Progenitor cell of endocrine pancreas (in vitro differentiated cells): ENCODE measurements at regions not wholly inside any gene's neighbourhood (a gene's known extent, or its start where the extent isn't known, plus 50 kb on each side); places are given as distances from the start of the nearest gene placed in this dataset.

Experiments used
- DNase-seq: peaks from one replicate; pipeline ENCODE4 v3.0.0; 2021; ENCODE audit warnings: low spot score; ENCODE audit not compliant: unreplicated experiment
- H3K27ac Mint-ChIP-seq: 2 replicates; pipeline ENCODE4 v1.8.0; 2021; ENCODE audit warnings: mild to moderate bottlenecking, moderate library complexity, mixed read lengths
- H3K27me3 Mint-ChIP-seq: 2 replicates; pipeline ENCODE4 v1.8.0; 2021; ENCODE audit warnings: mixed read lengths
- H3K36me3 Mint-ChIP-seq: 2 replicates; pipeline ENCODE4 v1.8.0; 2022; ENCODE audit warnings: mixed read lengths; ENCODE audit not compliant: insufficient read depth
- H3K4me1 Mint-ChIP-seq: 2 replicates; pipeline ENCODE4 v1.8.0; 2021; ENCODE audit warnings: low read depth, mixed read lengths
- H3K4me3 Mint-ChIP-seq: 2 replicates; pipeline ENCODE4 v1.8.0; 2021; ENCODE audit warnings: low read depth, mild to moderate bottlenecking, moderate library complexity, mixed read lengths
- H3K9me3 Mint-ChIP-seq: 2 replicates; pipeline ENCODE4 v1.8.0; 2021; ENCODE audit warnings: low read depth, mixed read lengths
- CTCF ChIP-seq: fragments of 200-600 bp; sonication (generic); IDR thresholded peaks from one replicate; pipeline ENCODE4 v1.5.0; 2021; ENCODE audit warnings: antibody characterized with exemption, mild to moderate bottlenecking; ENCODE audit not compliant: unreplicated experiment

- H3K27ac Mint-ChIP-seq = peak overlapping the region; percentile 100
Measured at GRCh38 chr7:114084472-114085312, 165.9 kb upstream of the PPP1R3A start.

GRCh38 chr7:114084002-114084471, 165.2 kb upstream of the PPP1R3A start:
- no peaks in the 10 kb centered on the region for H3K9me3 Mint-ChIP-seq
- H3K27ac Mint-ChIP-seq = peak overlapping the region; percentile 84
- H3K4me1 Mint-ChIP-seq = peaks cover 33% of the 10 kb centered on the region
- peak overlapping the region; percentile 73 for H3K4me3 Mint-ChIP-seq
- no peak for TF ChIP-seq CTCF
- H3K27me3 Mint-ChIP-seq = peaks cover 33% of the 10 kb centered on the region
- DNase-seq = no peak
- H3K36me3 Mint-ChIP-seq = no peaks in the 10 kb centered on the region

More at GRCh38 chr7:114084472-114085312, 165.9 kb upstream of the PPP1R3A start:
- Mint-ChIP-seq H3K9me3 (no peaks in the 10 kb centered on the region), H3K36me3 (no peaks in the 10 kb centered on the region), H3K4me3 (peak overlapping the region; percentile 96), H3K4me1 (peaks cover 33% of the 10 kb centered on the region), H3K27me3 (peaks cover 29% of the 10 kb centered on the region)
- TF ChIP-seq CTCF = no peak
- DNase-seq = no peak

- H3K36me3 Mint-ChIP-seq = no peaks in the 10 kb centered on the region
- H3K4me1 Mint-ChIP-seq = peaks cover 32% of the 10 kb centered on the region
- no peak for TF ChIP-seq CTCF
- DNase-seq = peak; percentile 37
- H3K9me3 Mint-ChIP-seq = no peaks in the 10 kb centered on the region
- peak overlapping the region; percentile 73 for H3K4me3 Mint-ChIP-seq
- H3K27me3 Mint-ChIP-seq = peaks cover 32% of the 10 kb centered on the region
- peak overlapping the region; percentile 84 for H3K27ac Mint-ChIP-seq
Measured at GRCh38 chr7:114083166-114084001, 164.6 kb upstream of the PPP1R3A start.

GRCh38 chr7:114082642-114083165, 163.9 kb upstream of the PPP1R3A start:
- no peak for DNase-seq
- Mint-ChIP-seq H3K9me3 (no peaks in the 10 kb centered on the region), H3K36me3 (no peaks in the 10 kb centered on the region), H3K4me1 (peaks cover 27% of the 10 kb centered on the region), H3K27ac (peak overlapping the region; percentile 59), H3K4me3 (peak overlapping the region; percentile 73), H3K27me3 (peaks cover 28% of the 10 kb centered on the region)
- no peak for TF ChIP-seq CTCF
